CD8-positive, alpha-beta memory T cell (primary cell): ENCODE measurements at regions not wholly inside any gene's neighbourhood (a gene's known extent, or its start where the extent isn't known, plus 50 kb on each side); places are given as distances from the start of the nearest gene placed in this dataset.

Experiments
- CTCF ChIA-PET: fragments of 350-600 bp; sonication (Branson Sonifier 250); formaldehyde crosslinking; loops from one replicate; lab custom pipeline; 2021; ENCODE audit warnings: antibody characterized with exemption; lab: Charles Lee
- POLR2A ChIA-PET: fragments of 350-600 bp; sonication (Branson Sonifier 250); formaldehyde crosslinking; loops from one replicate; lab custom pipeline; 2021; ENCODE audit warnings: antibody characterized with exemption; lab: Charles Lee
- DNase-seq, 5 donors: peaks; one replicate each; pipeline versions ENCODE4 v3.0.0 to v3.0.0-alpha.2; 2020 to 2022; ENCODE audit warnings: mixed read lengths in 1 of 5
- H3K27ac ChIP-seq: one replicate; pipeline ENCODE4 v1.7.0; 2013; ENCODE audit warnings: low read depth, mild to moderate bottlenecking, low read length, moderate library complexity
- H3K27me3 ChIP-seq: 2 replicates; pipeline ENCODE4 v1.7.0; 2013; ENCODE audit warnings: low read length, mild to moderate bottlenecking; ENCODE audit not compliant: insufficient read depth, poor library complexity, severe bottlenecking
- H3K36me3 ChIP-seq: 2 replicates; pipeline ENCODE4 v1.7.0; 2013; ENCODE audit warnings: mild to moderate bottlenecking, low read length, moderate library complexity; ENCODE audit not compliant: insufficient read depth
- H3K4me1 ChIP-seq: 2 replicates; pipeline ENCODE4 v1.7.0; 2013; ENCODE audit warnings: mild to moderate bottlenecking, low read length, moderate library complexity; ENCODE audit not compliant: insufficient read depth
- H3K4me3 ChIP-seq: 2 replicates; pipeline ENCODE4 v1.7.0; 2013; ENCODE audit warnings: mild to moderate bottlenecking, low read length
- H3K9me3 ChIP-seq: 2 replicates; pipeline ENCODE4 v1.7.0; 2013; ENCODE audit warnings: mild to moderate bottlenecking, low read length
- H3K27ac Mint-ChIP-seq, 8 donors: one replicate each; pipeline ENCODE4 v1.8.0; 2020 to 2021; ENCODE audit warnings: mixed read lengths in 8 of 8, mild to moderate bottlenecking in 6 of 8, inconsistent platforms in 3 of 8, moderate library complexity in 3 of 8
- H3K27me3 Mint-ChIP-seq, 2 donors: one replicate each; pipeline ENCODE4 v1.8.0; 2020 to 2021; ENCODE audit warnings: mixed read lengths in 2 of 2, mild to moderate bottlenecking in 1 of 2, moderate library complexity in 1 of 2
- H3K36me3 Mint-ChIP-seq, 3 donors: one replicate each; pipeline ENCODE4 v1.8.0; 2020 to 2021; ENCODE audit warnings: mixed read lengths in 3 of 3, inconsistent platforms in 1 of 3, mild to moderate bottlenecking in 1 of 3
- H3K4me1 Mint-ChIP-seq, 3 donors: one replicate each; pipeline ENCODE4 v1.8.0; 2020 to 2021; ENCODE audit warnings: mixed read lengths in 3 of 3, inconsistent platforms in 1 of 3, mild to moderate bottlenecking in 1 of 3
- H3K4me3 Mint-ChIP-seq, 7 donors: one replicate each; pipeline ENCODE4 v1.8.0; 2020 to 2021; ENCODE audit warnings: mixed read lengths in 7 of 7, mild to moderate bottlenecking in 6 of 7, moderate library complexity in 4 of 7, inconsistent platforms in 2 of 7
- H3K9me3 Mint-ChIP-seq, 5 donors: one replicate each; pipeline ENCODE4 v1.8.0; 2020 to 2022; ENCODE audit warnings: mixed read lengths in 5 of 5, mild to moderate bottlenecking in 3 of 5, moderate library complexity in 2 of 5, inconsistent platforms in 1 of 5

GRCh38 chr14:84181072-84181471 is 1348.9 kb upstream of the FLRT2 start:
- Mint-ChIP-seq H3K4me3 (no peak overlapping the region), H3K4me1 (no peaks in the 10 kb centered on the region), H3K36me3 (no peaks in the 10 kb centered on the region), H3K27me3 (no peaks in the 10 kb centered on the region), H3K9me3 (peaks cover under 1 to 33% (median 4%) of the 10 kb centered on the region in 5 donors), H3K27ac (no peak overlapping the region)
- H3K27me3 ChIP-seq = no peaks in the 10 kb centered on the region
- H3K9me3 ChIP-seq = no peaks in the 10 kb centered on the region
- H3K4me3 ChIP-seq = no peak overlapping the region
- H3K4me1 ChIP-seq = no peaks in the 10 kb centered on the region
- DNase-seq = no peak
- CTCF ChIA-PET = no interaction called here
- POLR2A ChIA-PET = no interaction called here
- no peaks in the 10 kb centered on the region for H3K36me3 ChIP-seq
- no peak overlapping the region for H3K27ac ChIP-seq

- H3K9me3 ChIP-seq = no peaks in the 10 kb centered on the region
- POLR2A ChIA-PET = no interaction called here
- DNase-seq = no peak
- no peaks in the 10 kb centered on the region for H3K27me3 Mint-ChIP-seq
- H3K4me1 ChIP-seq = no peaks in the 10 kb centered on the region
- H3K27me3 ChIP-seq = no peaks in the 10 kb centered on the region
- no peaks in the 10 kb centered on the region for H3K36me3 Mint-ChIP-seq
- no peak overlapping the region for H3K27ac Mint-ChIP-seq
- no peak overlapping the region for H3K4me3 ChIP-seq
- CTCF ChIA-PET = no interaction called here
- no peaks in the 10 kb centered on the region for H3K4me1 Mint-ChIP-seq
- H3K9me3 Mint-ChIP-seq = peaks cover 5 to 36% (median 13%) of the 10 kb centered on the region in 5 donors
- H3K27ac ChIP-seq = no peak overlapping the region
- H3K4me3 Mint-ChIP-seq = no peak overlapping the region
- no peaks in the 10 kb centered on the region for H3K36me3 ChIP-seq
Observed at GRCh38 chr14:84195514-84195913, 1334.4 kb upstream of the FLRT2 start.

GRCh38 chr14:84197704-84198103 is 1332.2 kb upstream of the FLRT2 start:
- H3K36me3 Mint-ChIP-seq = no peaks in the 10 kb centered on the region

GRCh38 chr14:84202486-84202885 is 1327.5 kb upstream of the FLRT2 start:
- peaks cover 4 to 36% (median 13%) of the 10 kb centered on the region in 5 donors for H3K9me3 Mint-ChIP-seq
- CTCF ChIA-PET = no interaction called here

More at GRCh38 chr14:84197704-84198103, 1332.2 kb upstream of the FLRT2 start:
- Histone ChIP-seq H3K27me3 (no peaks in the 10 kb centered on the region), H3K36me3 (no peaks in the 10 kb centered on the region), H3K27ac (no peak overlapping the region), H3K4me1 (no peaks in the 10 kb centered on the region), H3K9me3 (no peaks in the 10 kb centered on the region), H3K4me3 (no peak overlapping the region)
- Mint-ChIP-seq H3K4me1 (no peaks in the 10 kb centered on the region), H3K27ac (no peak overlapping the region), H3K9me3 (peaks cover 5 to 45% (median 12%) of the 10 kb centered on the region in 5 donors), H3K4me3 (no peak overlapping the region), H3K27me3 (no peaks in the 10 kb centered on the region)
- DNase-seq = no peak
- ChIA-PET CTCF (no interaction called here), POLR2A (no interaction called here)

GRCh38 chr14:84203896-84204295 is 1326.0 kb upstream of the FLRT2 start:
- no peak for DNase-seq
- ChIA-PET POLR2A (no interaction called here), CTCF (no interaction called here)
- no peaks in the 10 kb centered on the region for H3K4me1 ChIP-seq
- H3K27me3 Mint-ChIP-seq = no peaks in the 10 kb centered on the region
- H3K9me3 Mint-ChIP-seq = peaks cover 6 to 41% (median 16%) of the 10 kb centered on the region in 5 donors
- no peaks in the 10 kb centered on the region for H3K36me3 Mint-ChIP-seq
- no peak overlapping the region for H3K27ac ChIP-seq
- no peak overlapping the region for H3K4me3 ChIP-seq
- no peaks in the 10 kb centered on the region for H3K9me3 ChIP-seq
- no peak overlapping the region for H3K27ac Mint-ChIP-seq
- no peaks in the 10 kb centered on the region for H3K4me1 Mint-ChIP-seq
- H3K36me3 ChIP-seq = no peaks in the 10 kb centered on the region
- H3K4me3 Mint-ChIP-seq = no peak overlapping the region
- H3K27me3 ChIP-seq = no peaks in the 10 kb centered on the region

More at GRCh38 chr14:84202486-84202885, 1327.5 kb upstream of the FLRT2 start:
- Mint-ChIP-seq H3K36me3 (no peaks in the 10 kb centered on the region), H3K27ac (no peak overlapping the region), H3K4me3 (no peak overlapping the region), H3K4me1 (no peaks in the 10 kb centered on the region), H3K27me3 (no peaks in the 10 kb centered on the region)
- no peak for DNase-seq
- Histone ChIP-seq H3K27ac (no peak overlapping the region), H3K9me3 (no peaks in the 10 kb centered on the region), H3K4me3 (no peak overlapping the region), H3K4me1 (no peaks in the 10 kb centered on the region), H3K36me3 (no peaks in the 10 kb centered on the region), H3K27me3 (no peaks in the 10 kb centered on the region)
- POLR2A ChIA-PET = no interaction called here

GRCh38 chr14:84208451-84208850 is 1321.5 kb upstream of the FLRT2 start:
- Histone ChIP-seq H3K36me3 (no peaks in the 10 kb centered on the region), H3K27me3 (no peaks in the 10 kb centered on the region), H3K4me3 (no peak overlapping the region), H3K27ac (no peak overlapping the region), H3K9me3 (no peaks in the 10 kb centered on the region), H3K4me1 (no peaks in the 10 kb centered on the region)
- Mint-ChIP-seq H3K4me1 (no peaks in the 10 kb centered on the region), H3K4me3 (no peak overlapping the region), H3K9me3 (peaks cover 4 to 29% (median 16%) of the 10 kb centered on the region in 5 donors), H3K27ac (no peak overlapping the region), H3K27me3 (no peaks in the 10 kb centered on the region), H3K36me3 (no peaks in the 10 kb centered on the region)
- ChIA-PET CTCF (no interaction called here), POLR2A (no interaction called here)
- no peak for DNase-seq

GRCh38 chr14:84209031-84209430 is 1320.9 kb upstream of the FLRT2 start:
- Mint-ChIP-seq H3K9me3 (peaks cover 4 to 26% (median 16%) of the 10 kb centered on the region in 5 donors), H3K27me3 (no peaks in the 10 kb centered on the region), H3K4me1 (no peaks in the 10 kb centered on the region), H3K27ac (no peak overlapping the region), H3K36me3 (no peaks in the 10 kb centered on the region), H3K4me3 (no peak overlapping the region)
- Histone ChIP-seq H3K4me1 (no peaks in the 10 kb centered on the region), H3K9me3 (no peaks in the 10 kb centered on the region), H3K4me3 (no peak overlapping the region), H3K27me3 (no peaks in the 10 kb centered on the region), H3K36me3 (no peaks in the 10 kb centered on the region), H3K27ac (no peak overlapping the region)
- DNase-seq = no peak
- POLR2A ChIA-PET = no interaction called here
- CTCF ChIA-PET = no interaction called here

- no peak overlapping the region for H3K4me3 Mint-ChIP-seq
Observed at GRCh38 chr14:84217066-84217465, 1312.9 kb upstream of the FLRT2 start.

GRCh38 chr14:84225268-84225667 is 1304.7 kb upstream of the FLRT2 start:
- no peaks in the 10 kb centered on the region for H3K4me1 ChIP-seq
- H3K9me3 ChIP-seq = no peaks in the 10 kb centered on the region
- H3K4me3 ChIP-seq = no peak overlapping the region
- no peaks in the 10 kb centered on the region for H3K27me3 ChIP-seq
- Mint-ChIP-seq H3K27me3 (no peaks in the 10 kb centered on the region), H3K36me3 (no peaks in the 10 kb centered on the region), H3K27ac (no peak overlapping the region), H3K4me1 (no peaks in the 10 kb centered on the region), H3K9me3 (peaks cover 2 to 27% (median 10%) of the 10 kb centered on the region in 5 donors), H3K4me3 (no peak overlapping the region)
- no peak for DNase-seq
- H3K27ac ChIP-seq = no peak overlapping the region
- CTCF ChIA-PET = no interaction called here
- H3K36me3 ChIP-seq = no peaks in the 10 kb centered on the region
- POLR2A ChIA-PET = no interaction called here

More at GRCh38 chr14:84217066-84217465, 1312.9 kb upstream of the FLRT2 start:
- ChIA-PET POLR2A (no interaction called here), CTCF (no interaction called here)
- no peak overlapping the region for H3K4me3 ChIP-seq
- DNase-seq = no peak
- H3K27me3 ChIP-seq = no peaks in the 10 kb centered on the region
- no peaks in the 10 kb centered on the region for H3K4me1 ChIP-seq
- no peaks in the 10 kb centered on the region for H3K36me3 ChIP-seq
- no peak overlapping the region for H3K27ac ChIP-seq
- Mint-ChIP-seq H3K27ac (no peak overlapping the region), H3K9me3 (peaks cover 7 to 39% (median 22%) of the 10 kb centered on the region in 5 donors), H3K36me3 (no peaks in the 10 kb centered on the region), H3K27me3 (no peaks in the 10 kb centered on the region), H3K4me1 (no peaks in the 10 kb centered on the region)
- no peaks in the 10 kb centered on the region for H3K9me3 ChIP-seq
